ENCODE measurements at regions not wholly inside any gene's neighbourhood (a gene's known extent, or its start where the extent isn't known, plus 50 kb on each side); places are given as distances from the start of the nearest gene placed in this dataset.
A peak's percentile ranks its signal among the peaks of the same experiment; 100 is the strongest.

DNA sequence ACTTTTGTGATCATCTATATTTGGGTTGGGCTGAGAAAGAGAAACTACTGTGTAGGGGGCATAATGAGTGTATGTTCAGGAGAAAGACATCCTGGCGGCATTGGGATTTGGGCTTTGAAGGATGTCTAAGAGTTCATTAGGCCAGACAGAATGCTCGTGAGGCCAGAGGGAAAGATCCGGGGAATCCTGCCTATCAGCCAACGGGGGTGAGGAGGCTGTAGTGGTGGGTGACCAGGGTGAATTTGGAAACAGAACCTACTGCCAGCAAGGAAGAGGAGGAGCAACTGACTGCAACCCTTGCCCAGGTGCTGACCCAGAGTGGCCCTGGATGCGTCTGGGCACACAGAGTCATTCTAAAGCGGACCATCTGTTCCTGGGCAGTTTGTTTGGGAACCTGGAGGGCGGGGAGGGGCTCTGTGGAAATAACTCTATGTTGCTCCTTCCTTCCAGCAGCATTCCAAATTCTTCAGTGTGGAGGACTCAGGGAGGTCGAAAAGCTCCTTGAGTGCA, 56.9 kb upstream of the ECE1 start:
- H3K4me2 ChIP-seq, result no peak overlapping the region
- 0 out of 2 replicates have a peak, but pooled peaks cover 3% of the 10 kb centered on the region for H4K20me1 ChIP-seq (ENCODE audit: insufficient read depth)
- no peaks in the 10 kb centered on the region for H3K9me3 ChIP-seq (ENCODE audit: insufficient read depth, low read depth)
- BruUV-seq (replicated peaks), result no TSS peak
- TF ChIP-seq, protein P1, sequence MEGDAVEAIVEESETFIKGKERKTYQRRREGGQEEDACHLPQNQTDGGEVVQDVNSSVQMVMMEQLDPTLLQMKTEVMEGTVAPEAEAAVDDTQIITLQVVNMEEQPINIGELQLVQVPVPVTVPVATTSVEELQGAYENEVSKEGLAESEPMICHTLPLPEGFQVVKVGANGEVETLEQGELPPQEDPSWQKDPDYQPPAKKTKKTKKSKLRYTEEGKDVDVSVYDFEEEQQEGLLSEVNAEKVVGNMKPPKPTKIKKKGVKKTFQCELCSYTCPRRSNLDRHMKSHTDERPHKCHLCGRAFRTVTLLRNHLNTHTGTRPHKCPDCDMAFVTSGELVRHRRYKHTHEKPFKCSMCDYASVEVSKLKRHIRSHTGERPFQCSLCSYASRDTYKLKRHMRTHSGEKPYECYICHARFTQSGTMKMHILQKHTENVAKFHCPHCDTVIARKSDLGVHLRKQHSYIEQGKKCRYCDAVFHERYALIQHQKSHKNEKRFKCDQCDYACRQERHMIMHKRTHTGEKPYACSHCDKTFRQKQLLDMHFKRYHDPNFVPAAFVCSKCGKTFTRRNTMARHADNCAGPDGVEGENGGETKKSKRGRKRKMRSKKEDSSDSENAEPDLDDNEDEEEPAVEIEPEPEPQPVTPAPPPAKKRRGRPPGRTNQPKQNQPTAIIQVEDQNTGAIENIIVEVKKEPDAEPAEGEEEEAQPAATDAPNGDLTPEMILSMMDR (conservative IDR thresholded peaks at IDR 0.05), result no peak
- TF ChIP-seq EZH2 (IDR thresholded peaks at IDR 0.05; ENCODE audit: low read depth), result no peak
- no peak overlapping the region for H3K4me3 ChIP-seq
- POLR2A ChIA-PET (ENCODE audit: unreplicated experiment), result no interaction called here
- H3K36me3 ChIP-seq (ENCODE audit: low read depth), result no peaks in the 10 kb centered on the region
- H3K79me2 ChIP-seq (ENCODE audit: low read depth), result peaks cover 30% of the 10 kb centered on the region
- no peaks in the 10 kb centered on the region for H3K27me3 ChIP-seq (ENCODE audit: insufficient read depth, low read depth)
- H3K9me2 ChIP-seq (ENCODE audit: insufficient read depth), result no peaks in the 10 kb centered on the region
- H3F3A ChIP-seq (ENCODE audit: insufficient read depth, low read depth), result no peaks in the 10 kb centered on the region
- intact Hi-C loops (cut with micrococcal nuclease; ENCODE audit: unreplicated experiment), result no loop called here
- peaks cover 17% of the 10 kb centered on the region for H3K4me1 ChIP-seq (replicated peaks; ENCODE audit: insufficient read depth)
- CTCF ChIA-PET, result no interaction called here
- no peak overlapping the region for H3K27ac ChIP-seq
- no peak for DNase-seq
- H2AFZ ChIP-seq, result no peak overlapping the region

DNA sequence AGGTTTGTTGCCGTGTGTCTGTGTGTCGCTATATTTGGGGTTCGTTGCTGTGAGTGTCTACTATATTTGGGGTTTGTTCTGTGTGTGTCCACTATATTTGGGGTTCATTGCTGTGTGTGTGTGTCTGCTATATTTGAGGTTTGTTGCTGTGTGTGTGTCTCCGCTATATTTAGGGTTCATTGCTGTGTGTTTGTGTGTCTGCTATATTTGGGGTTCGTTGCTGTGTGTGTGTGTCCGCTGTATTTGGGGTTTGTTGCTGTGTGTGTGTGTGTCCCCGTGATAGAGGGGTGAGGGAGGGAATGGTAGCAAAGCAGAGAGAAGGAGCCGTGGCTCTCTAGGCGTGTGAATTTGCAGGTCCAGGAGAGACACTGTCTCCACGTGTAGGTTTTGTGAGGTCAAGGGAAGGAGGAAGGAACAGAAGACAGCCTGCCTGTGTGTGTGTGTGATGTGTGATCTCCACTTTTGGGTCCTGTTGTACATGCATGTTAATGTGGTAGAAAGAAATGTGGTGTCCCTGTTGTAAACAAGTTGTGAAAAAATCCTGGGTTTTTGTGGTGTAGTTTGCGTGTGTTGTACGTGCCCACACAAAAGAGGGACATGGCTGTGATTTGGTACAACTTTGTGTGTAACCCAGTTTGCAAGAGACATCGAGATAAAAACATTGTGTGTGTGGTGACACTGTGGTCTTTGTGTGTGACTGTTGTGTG, 56.3 kb upstream of the ECE1 start:
- Histone ChIP-seq H3F3A (ENCODE audit: insufficient read depth, low read depth) (no peaks in the 10 kb centered on the region), H3K27ac (no peak overlapping the region), H3K9me3 (ENCODE audit: insufficient read depth, low read depth) (no peaks in the 10 kb centered on the region), H2AFZ (no peak overlapping the region), H3K9me2 (ENCODE audit: insufficient read depth) (no peaks in the 10 kb centered on the region), H3K27me3 (ENCODE audit: insufficient read depth, low read depth) (no peaks in the 10 kb centered on the region), H3K4me1 (replicated peaks; ENCODE audit: insufficient read depth) (peaks cover 17% of the 10 kb centered on the region), H3K4me3 (peak overlapping the region; percentile 68), H3K4me2 (peak overlapping the region; percentile 81), H3K79me2 (ENCODE audit: low read depth) (peaks cover 36% of the 10 kb centered on the region), H4K20me1 (ENCODE audit: insufficient read depth) (0 out of 2 replicates have a peak, but pooled peaks cover 3% of the 10 kb centered on the region), H3K36me3 (ENCODE audit: low read depth) (no peaks in the 10 kb centered on the region)
- ChIA-PET POLR2A (ENCODE audit: unreplicated experiment) (no interaction called here), CTCF (no interaction called here)
- intact Hi-C loops (cut with micrococcal nuclease; ENCODE audit: unreplicated experiment), result no loop called here
- TF ChIP-seq, protein P1 (conservative IDR thresholded peaks at IDR 0.05), result no peak
- TF ChIP-seq EZH2 (IDR thresholded peaks at IDR 0.05; ENCODE audit: low read depth), result no peak
- DNase-seq, result no peak
- no TSS peak for BruUV-seq (replicated peaks)

DNA sequence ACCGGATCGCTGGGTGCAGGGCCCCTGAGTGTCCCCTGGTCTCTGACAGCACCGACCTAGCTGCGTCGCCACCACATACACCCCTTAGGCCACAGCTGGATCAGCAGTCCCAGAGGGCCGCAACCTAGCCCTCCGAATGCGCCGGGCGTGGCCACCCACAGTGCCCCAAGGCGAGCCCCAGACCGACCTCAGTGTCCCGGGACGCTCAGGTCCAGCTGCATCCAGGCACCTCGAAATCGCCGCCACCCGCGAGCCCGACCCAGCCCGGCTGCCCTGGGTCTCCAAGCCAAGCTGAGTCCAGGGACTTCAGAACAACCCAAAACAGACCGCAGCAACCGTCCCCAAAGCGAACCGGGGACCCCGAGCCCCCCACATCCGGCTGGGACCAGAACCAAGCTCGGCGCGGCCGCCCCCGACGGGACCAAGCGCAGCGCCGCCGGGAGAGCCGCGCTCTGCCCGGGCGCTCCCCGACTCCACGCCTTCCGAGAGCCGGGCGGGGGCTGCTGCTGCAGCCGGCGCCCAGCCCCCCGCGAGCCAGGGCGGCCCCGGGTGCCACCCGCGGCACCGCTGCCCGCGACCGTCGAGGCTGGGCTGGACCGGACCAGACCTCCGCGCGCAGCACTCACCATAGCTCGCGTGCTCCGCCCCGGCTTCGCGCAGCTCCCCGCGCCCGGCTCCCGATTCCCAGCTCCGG, 54.6 kb upstream of the ECE1 start:
- no peaks in the 10 kb centered on the region for H3K27me3 ChIP-seq (ENCODE audit: insufficient read depth, low read depth)
- no peak overlapping the region for H2AFZ ChIP-seq
- ChIA-PET CTCF (interaction anchor here (0.6 kb wide), 1 partner anchor 10 kb away, joined by 6 read pairs; no protein-coding TSS in a partner anchor), POLR2A (ENCODE audit: unreplicated experiment) (interaction anchor here (0.6 kb wide), 2 partner anchors 20 to 42 kb away, joined by 4 to 6 read pairs; no protein-coding TSS in a partner anchor)
- BruUV-seq (replicated peaks), result no TSS peak
- H3K4me2 ChIP-seq, result peak overlapping the region; percentile 81
- peak overlapping the region; percentile 68 for H3K4me3 ChIP-seq
- no peak for DNase-seq
- no peak for TF ChIP-seq EZH2 (IDR thresholded peaks at IDR 0.05; ENCODE audit: low read depth)
- TF ChIP-seq, protein P1 (conservative IDR thresholded peaks at IDR 0.05), result no peak
- no peaks in the 10 kb centered on the region for H3F3A ChIP-seq (ENCODE audit: insufficient read depth, low read depth)
- intact Hi-C loops (cut with micrococcal nuclease; ENCODE audit: unreplicated experiment), result no loop called here
- H4K20me1 ChIP-seq (ENCODE audit: insufficient read depth), result 0 out of 2 replicates have a peak, but pooled peaks cover 3% of the 10 kb centered on the region
- peaks cover 51% of the 10 kb centered on the region for H3K79me2 ChIP-seq (ENCODE audit: low read depth)
- H3K27ac ChIP-seq, result no peak overlapping the region
- no peaks in the 10 kb centered on the region for H3K9me2 ChIP-seq (ENCODE audit: insufficient read depth)
- no peaks in the 10 kb centered on the region for H3K36me3 ChIP-seq (ENCODE audit: low read depth)
- H3K9me3 ChIP-seq (ENCODE audit: insufficient read depth, low read depth), result no peaks in the 10 kb centered on the region
- H3K4me1 ChIP-seq (replicated peaks; ENCODE audit: insufficient read depth), result peaks cover 23% of the 10 kb centered on the region

Data from PC-9 (cell line).